HepG2 (cell line): ENCODE measurements at regions not wholly inside any gene's neighbourhood (a gene's known extent, or its start where the extent isn't known, plus 50 kb on each side); places are given as distances from the start of the nearest gene placed in this dataset.

Experiments
- ATAC-seq: fragments of 200-7000 bp; cut with Tn5 transposase; 3 replicates; pipeline ENCODE4 v1.9.1; 2020; ENCODE audit warnings: mild to moderate bottlenecking, moderate library complexity
- BruUV-seq: library from RNA; stranded (reverse); fragments of 400-500 nt; replicated peaks from 2 replicates; lab custom pipeline; 2021; lab: Mats Ljungman, UMichigan
- CTCF ChIA-PET: fragments of 300-600 bp; formaldehyde crosslinking; extraction: SDS; loops from one replicate; lab custom pipeline; 2021; ENCODE audit warnings: low total read pairs, inconsistent platforms, low intra/inter-chr PET ratio; lab: Yijun Ruan, JAX
- POLR2A ChIA-PET: fragments of 350-600 bp; sonication (Branson Sonifier 250); formaldehyde crosslinking; loops from one replicate; lab custom pipeline; 2020; ENCODE audit warnings: antibody characterized with exemption, inconsistent platforms; lab: Yijun Ruan, JAX
- DNase-seq: peaks from one replicate; pipeline ENCODE4 v3.0.0-alpha.2; 2015; ENCODE audit warnings: low spot score
- FAIRE-seq: peaks from 3 replicates; lab custom pipeline; 2011; peaks lifted over from hg19 to GRCh38; lab: Jason Lieb, UNC
- H2AFZ ChIP-seq: one replicate; pipeline ENCODE4 v1.6.1; 2011; ENCODE audit warnings: low read length, inconsistent platforms
- H3K27ac ChIP-seq: fragments of 300-600 bp; 3 replicates; pipeline ENCODE4 v1.8.0; 2011; ENCODE audit warnings: mixed run types, mild to moderate bottlenecking, mixed read lengths, low read length, inconsistent platforms; ENCODE audit not compliant: insufficient read depth; ENCODE audit errors: extremely low read length
- H3K27me3 ChIP-seq, 2 experiments: fragments of 200-600 bp in 1 of 2; 2 replicates in 1 of 2; 3 replicates in 1 of 2; pipeline versions ENCODE4 v1.6.0 to v1.8.0; 2011; ENCODE audit warnings: low read length in 2 of 2, mild to moderate bottlenecking in 2 of 2, moderate library complexity in 2 of 2, inconsistent platforms in 1 of 2; ENCODE audit not compliant: insufficient read depth in 2 of 2, control insufficient read depth in 1 of 2
- H3K36me3 ChIP-seq, 2 experiments: fragments of 200-600 bp in 1 of 2; replicated peaks in 1 of 2; 2 replicates in 1 of 2; 3 replicates in 1 of 2; pipeline versions ENCODE4 v1.5.1 to v1.8.0; 2011; ENCODE audit warnings: low read length in 2 of 2, inconsistent platforms in 1 of 2; ENCODE audit not compliant: insufficient read depth in 2 of 2, control insufficient read depth in 1 of 2
- H3K4me1 ChIP-seq: 2 replicates; pipeline ENCODE4 v1.5.1; 2012; ENCODE audit warnings: low read length, inconsistent platforms; ENCODE audit not compliant: insufficient read depth
- H3K4me2 ChIP-seq: 2 replicates; pipeline ENCODE4 v1.6.0; 2011; ENCODE audit warnings: low read depth, low read length, inconsistent platforms
- H3K4me3 ChIP-seq, 3 experiments: fragments of 200-600 bp in 1 of 3; sonication (generic), shearing (Covaris generic) in 1 of 3; replicated peaks in 1 of 3; 2 replicates each; pipeline ENCODE4 v1.5.1; 2011 to 2016; ENCODE audit warnings: low read length in 3 of 3, inconsistent platforms in 2 of 3, low read depth in 2 of 3, mild to moderate bottlenecking in 2 of 3, control low read depth in 1 of 3, mixed read lengths in 1 of 3; ENCODE audit not compliant: insufficient read depth in 1 of 3
- H3K79me2 ChIP-seq: one replicate; pipeline ENCODE4 v1.6.1; 2011; ENCODE audit warnings: low read length, inconsistent platforms; ENCODE audit not compliant: insufficient read depth
- H3K9ac ChIP-seq: 2 replicates; pipeline ENCODE4 v1.6.0; 2011; ENCODE audit warnings: mild to moderate bottlenecking, low read depth, low read length, inconsistent platforms; ENCODE audit not compliant: insufficient read depth
- H3K9me3 ChIP-seq: 2 replicates; pipeline ENCODE4 v1.5.1; 2012; ENCODE audit warnings: mild to moderate bottlenecking, low read length
- H4K20me1 ChIP-seq: 2 replicates; pipeline ENCODE4 v1.6.0; 2011; ENCODE audit warnings: inconsistent platforms, mild to moderate bottlenecking, low read length, moderate library complexity; ENCODE audit not compliant: insufficient read depth
- ATRX ChIP-seq: sonication (generic); formaldehyde crosslinking; IDR thresholded peaks from 2 replicates; pipeline ENCODE4 v1.4.0; 2020; ENCODE audit warnings: missing genetic modification reagents, borderline replicate concordance
- CC2D1A ChIP-seq: sonication (generic); formaldehyde crosslinking; IDR thresholded peaks from 2 replicates; pipeline ENCODE4 v1.8.1; 2023; ENCODE audit warnings: mild to moderate bottlenecking, missing genetic modification reagents
- NFAT5 ChIP-seq: sonication (generic); formaldehyde crosslinking; IDR thresholded peaks from 2 replicates; pipeline ENCODE4 v1.4.0; 2020; ENCODE audit warnings: missing genetic modification reagents
- RBM39 ChIP-seq: fragments of 200-400 bp; formaldehyde crosslinking; IDR thresholded peaks from one replicate; pipeline ENCODE4 v1.6.1; 2018; ENCODE audit warnings: antibody characterized with exemption, mild to moderate bottlenecking, low read depth, low read length; ENCODE audit not compliant: poor library complexity, severe bottlenecking
- REXO4 ChIP-seq: sonication (generic); formaldehyde crosslinking; IDR thresholded peaks from 2 replicates; pipeline ENCODE4 v1.8.0; 2022; ENCODE audit warnings: missing genetic modification reagents, mild to moderate bottlenecking, borderline replicate concordance
- RNF219 ChIP-seq: sonication (generic); formaldehyde crosslinking; IDR thresholded peaks from 2 replicates; pipeline ENCODE4 v1.5.0; 2020; ENCODE audit warnings: mild to moderate bottlenecking, missing genetic modification reagents
- SNAI1 ChIP-seq: sonication (generic); formaldehyde crosslinking; IDR thresholded peaks from 2 replicates; pipeline ENCODE4 v1.5.0; 2020; ENCODE audit warnings: mild to moderate bottlenecking, missing genetic modification reagents, borderline replicate concordance
- SP140L ChIP-seq: sonication (generic); formaldehyde crosslinking; IDR thresholded peaks from 2 replicates; pipeline ENCODE4 v1.4.0; 2020; ENCODE audit warnings: missing genetic modification reagents, borderline replicate concordance
- SPEN ChIP-seq: sonication (generic); formaldehyde crosslinking; IDR thresholded peaks from 2 replicates; pipeline ENCODE4 v1.5.1; 2020; ENCODE audit warnings: low read depth, mild to moderate bottlenecking, missing genetic modification reagents
- ZFP36 ChIP-seq: fragments of 150-350 bp; IDR thresholded peaks from 2 replicates; pipeline ENCODE4 v1.6.1; 2018; ENCODE audit warnings: borderline replicate concordance, low read length, low read depth; ENCODE audit not compliant: partially characterized antibody
- ZNF17 ChIP-seq: sonication (generic); formaldehyde crosslinking; IDR thresholded peaks from 2 replicates; pipeline ENCODE4 v1.5.0; 2020; ENCODE audit warnings: mild to moderate bottlenecking, missing genetic modification reagents
- ZNF614 ChIP-seq: IDR thresholded peaks from 2 replicates; pipeline ENCODE4 v1.6.1; 2018; ENCODE audit warnings: missing biosample characterization, missing genetic modification reagents, inconsistent platforms, borderline replicate concordance
- ZNF616 ChIP-seq: sonication (generic); formaldehyde crosslinking; IDR thresholded peaks from 2 replicates; pipeline ENCODE4 v1.5.0; 2020; ENCODE audit warnings: low read depth, mild to moderate bottlenecking, missing genetic modification reagents
- WGBS: methylation state at CpG from one replicate; pipeline ENCODE4 v1.1.6; 2017; ENCODE audit warnings: low lambda C conversion rate; 5-methylcytosine and 5-hydroxymethylcytosine counted together
- in situ Hi-C: cut with HindIII; loops from 2 replicates; pipeline ENCODE4 v1.10.0; 2017; ENCODE audit warnings: low pct_unique_long_range_greater_than_20kb; ENCODE audit not compliant: extremely low pct_ligation_motif_present
- intact Hi-C: fragments of 100-400 bp; cut with micrococcal nuclease; formaldehyde crosslinking; loops from one replicate; pipeline ENCODE4 v1.10.0; 2022; ENCODE audit not compliant: unreplicated experiment

GRCh38 chr4:24104158-24104565, 214.3 kb upstream of the PPARGC1A start:
- Histone ChIP-seq H3K27me3 (no peaks in the 10 kb centered on the region), H3K9ac (no peak overlapping the region), H2AFZ (no peak overlapping the region), H3K4me1 (no peaks in the 10 kb centered on the region), H3K4me2 (no peak overlapping the region), H3K79me2 (no peaks in the 10 kb centered on the region), H3K4me3 (no peak overlapping the region), H3K9me3 (no peaks in the 10 kb centered on the region), H4K20me1 (no peaks in the 10 kb centered on the region), H3K27ac (no peak overlapping the region), H3K36me3 (no peaks in the 10 kb centered on the region)
- intact Hi-C loops = no loop called here
- TF ChIP-seq ZFP36 (no peak), REXO4 (CRISPR knock-in tag) (no peak), NFAT5 (CRISPR knock-in tag) (no peak), SPEN (CRISPR knock-in tag) (no peak), ZNF616 (no peak), SP140L (CRISPR knock-in tag) (no peak), RNF219 (CRISPR knock-in tag) (no peak), RBM39 (no peak), SNAI1 (CRISPR knock-in tag) (no peak), ZNF17 (CRISPR knock-in tag) (no peak), ATRX (CRISPR knock-in tag) (no peak), CC2D1A (CRISPR knock-in tag) (no peak), ZNF614 (CRISPR knock-in tag) (no peak)
- DNase-seq (no peak), ATAC-seq (no peak), FAIRE-seq (no peak)
- ChIA-PET CTCF (no interaction called here), POLR2A (no interaction called here)
- in situ Hi-C loops = no loop called here
- WGBS = 47% methylated on average over 6 of the region's 6 CpGs
- BruUV-seq = no TSS peak
